NK-92 treated with Interleukin-12 subunit alpha and Interleukin-12 subunit beta, amount 100 ng/mL, for 24 hours (cell line): ENCODE measurements at regions not wholly inside any gene's neighbourhood (a gene's known extent, or its start where the extent isn't known, plus 50 kb on each side); places are given as distances from the start of the nearest gene placed in this dataset.
"Not testable (repeated sequence)": the region's sequence is repeated elsewhere in the genome, so short reads cannot be mapped to it uniquely, and the experiment has no call there.

Source experiments
- DNase-seq: peaks from one replicate; lab custom pipeline; 2025; lab: John Stamatoyannopoulos, UW

DNA sequence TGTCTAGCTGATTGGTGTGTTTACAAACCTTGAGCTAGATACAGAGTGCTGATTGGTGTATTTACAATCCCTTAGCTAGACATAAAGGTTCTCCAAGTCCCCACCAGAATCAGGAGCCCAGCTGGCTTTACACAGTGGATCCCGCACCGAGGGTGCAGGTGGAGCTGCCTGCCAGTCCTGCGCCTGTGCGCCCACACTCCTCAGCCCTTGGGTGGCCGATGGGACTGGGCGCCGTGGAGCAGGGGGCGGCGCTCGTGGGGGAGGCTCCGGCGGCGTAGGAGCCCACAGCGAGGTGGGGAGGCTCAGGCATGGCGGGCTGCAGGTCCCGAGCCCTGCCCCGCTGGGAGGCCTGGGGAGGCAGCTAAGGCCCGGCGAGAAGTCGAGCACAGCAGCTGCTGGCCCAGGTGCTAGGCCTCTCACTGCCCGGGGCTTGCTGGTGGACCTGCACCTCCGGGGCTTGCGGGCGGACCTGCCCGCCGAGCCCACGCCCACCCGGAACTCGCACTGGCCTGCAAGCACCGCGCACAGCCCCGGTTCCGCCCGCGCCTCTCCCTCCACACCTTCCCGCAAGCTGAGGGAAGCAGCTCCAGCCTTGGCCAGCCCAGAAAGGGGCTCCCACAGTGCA is 51.0 kb upstream of the CDYL start:
- not testable (repeated sequence) for DNase-seq

DNA sequence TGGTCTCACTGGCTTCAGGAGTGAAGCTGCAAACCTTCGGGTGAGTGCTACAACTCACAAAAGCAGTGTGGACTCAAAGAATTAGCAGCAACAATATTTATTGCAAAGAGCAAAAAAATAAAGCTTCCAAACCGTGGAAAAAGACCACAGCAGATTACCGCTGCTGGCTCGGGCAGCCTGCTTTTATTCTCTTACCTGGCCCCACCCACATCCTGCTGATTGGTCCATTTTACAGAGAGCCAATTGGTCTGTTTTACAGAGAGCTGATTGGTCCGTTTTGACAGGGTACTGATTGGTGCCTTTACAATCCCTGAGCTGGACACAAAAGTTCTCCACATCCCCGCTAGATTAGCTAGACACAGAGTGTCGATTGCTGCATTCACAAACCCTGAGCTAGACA is 51.5 kb upstream of the CDYL start:
- DNase-seq, result not testable (repeated sequence)

DNA sequence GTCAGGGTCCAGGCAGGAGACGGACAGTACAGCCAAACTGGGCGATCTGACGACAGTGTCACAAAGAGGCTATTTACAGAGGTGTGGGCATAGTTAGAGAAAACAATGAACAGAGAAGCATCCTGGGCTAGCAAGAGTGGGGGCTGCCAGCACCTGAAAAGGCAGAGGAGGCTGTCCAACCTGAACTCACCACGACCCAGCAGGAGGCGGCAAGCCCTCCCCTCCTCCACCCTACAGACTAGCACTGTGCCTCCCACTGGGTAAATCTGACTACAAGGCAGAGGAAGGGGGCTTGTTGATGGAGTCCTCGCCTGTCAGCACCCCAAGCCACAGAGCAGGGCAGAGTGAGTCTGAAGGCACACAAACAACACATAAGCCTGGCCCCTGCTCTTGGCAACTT is 52.8 kb upstream of the CDYL start:
- no peak for DNase-seq

DNA sequence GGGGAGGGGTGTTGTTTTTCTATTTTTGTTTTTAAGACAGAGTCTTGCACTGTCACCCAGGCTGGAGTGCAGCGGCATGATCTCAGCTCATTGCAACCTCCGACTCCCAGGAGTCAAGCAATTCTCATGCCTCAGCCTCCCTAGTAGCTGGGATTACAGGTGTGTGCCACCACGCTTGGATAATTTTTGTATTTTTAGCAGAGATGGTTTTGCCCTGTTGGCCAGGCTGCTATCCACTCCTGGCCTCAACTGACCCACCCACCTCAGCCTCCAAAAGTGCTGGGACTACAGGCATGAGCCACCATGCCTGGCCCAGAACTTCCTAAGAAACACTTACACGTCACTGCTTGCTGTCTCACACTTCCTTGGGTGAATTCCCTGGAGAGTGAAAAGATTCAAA is 54.8 kb upstream of the CDYL start:
- DNase-seq, result not testable (repeated sequence)

DNA sequence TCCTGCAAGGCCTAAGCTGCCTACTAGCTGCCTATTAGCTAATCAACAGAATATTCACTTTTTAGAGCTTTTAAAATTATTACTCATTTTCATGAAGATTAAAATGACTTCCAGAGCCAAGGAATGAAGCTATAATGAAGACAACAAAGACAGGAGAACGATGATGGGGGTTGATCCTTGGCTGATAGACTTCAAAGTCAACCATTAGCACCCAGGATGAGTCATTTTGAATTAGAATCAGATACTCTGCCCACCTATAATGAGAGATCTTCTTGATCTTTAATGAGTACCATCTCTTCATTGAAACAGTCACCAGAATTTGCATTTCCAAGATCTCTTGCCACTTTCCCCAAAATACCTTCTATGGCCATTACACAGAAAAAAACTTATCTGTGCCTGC is 56.7 kb upstream of the CDYL start:
- DNase-seq, result no peak

DNA sequence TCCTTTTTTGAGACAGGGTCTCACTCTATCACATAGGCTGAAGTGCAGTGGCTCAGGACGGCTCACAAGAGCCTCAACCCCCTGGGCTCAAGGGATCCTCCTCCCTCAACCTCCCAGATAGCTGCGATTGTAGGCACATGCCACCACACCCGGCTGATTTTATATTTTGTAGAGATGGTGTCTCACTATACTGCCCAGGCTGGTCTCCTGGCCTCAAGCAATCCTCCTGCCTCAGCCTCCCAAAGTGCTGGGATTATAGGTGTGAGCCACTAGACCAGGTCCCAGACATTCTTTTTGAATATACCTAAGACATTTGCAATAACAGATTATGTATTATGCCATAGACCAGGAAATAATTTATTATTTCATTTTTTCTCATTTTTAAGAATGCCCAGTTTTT is 58.3 kb upstream of the CDYL start:
- no peak for DNase-seq

DNA sequence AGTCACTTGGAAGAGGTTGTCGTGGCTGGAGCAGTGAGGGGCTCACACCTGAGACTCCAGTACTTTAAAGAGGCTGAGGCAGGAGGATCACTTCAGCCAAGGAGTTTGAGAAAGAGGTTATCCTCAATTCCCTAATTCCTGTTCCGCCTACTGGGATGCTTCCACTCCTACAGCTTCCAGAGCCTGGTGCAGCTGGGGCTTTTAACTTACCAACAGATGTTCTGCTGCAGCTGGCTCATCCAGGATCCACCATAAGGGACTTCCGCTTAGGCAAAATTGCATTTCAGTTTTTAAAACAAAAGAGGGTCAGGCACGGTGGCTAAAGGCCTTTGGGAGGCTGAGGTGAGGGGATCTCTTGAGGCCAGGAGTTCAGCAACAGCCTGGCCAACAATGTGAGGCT is 59.1 kb upstream of the CDYL start:
- no peak for DNase-seq

DNA sequence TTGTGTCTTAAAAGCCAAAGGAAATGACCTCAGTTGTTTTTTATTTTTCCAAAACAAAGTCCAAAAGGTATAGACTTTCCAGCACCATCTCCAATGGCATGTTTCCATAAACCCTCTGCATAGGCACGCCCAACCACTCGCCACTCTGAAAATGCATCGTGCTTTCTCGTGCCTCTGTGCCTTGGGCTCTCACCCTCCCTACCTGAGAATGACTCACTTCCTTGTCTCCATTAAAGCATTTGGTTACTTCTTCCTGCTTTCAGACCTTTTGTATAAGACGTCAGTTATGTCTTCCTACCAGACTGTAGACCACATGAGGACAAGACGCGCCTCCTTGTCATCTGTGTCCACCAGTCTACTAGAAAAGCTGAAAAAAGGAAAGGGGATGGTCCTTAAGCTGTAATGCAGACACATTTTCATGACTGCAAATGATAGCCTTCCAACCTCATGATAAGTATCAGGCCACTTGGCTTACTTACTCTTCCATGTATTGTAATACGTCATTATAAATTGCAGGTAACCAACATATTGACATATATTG is 61.2 kb upstream of the CDYL start:
- no peak for DNase-seq

DNA sequence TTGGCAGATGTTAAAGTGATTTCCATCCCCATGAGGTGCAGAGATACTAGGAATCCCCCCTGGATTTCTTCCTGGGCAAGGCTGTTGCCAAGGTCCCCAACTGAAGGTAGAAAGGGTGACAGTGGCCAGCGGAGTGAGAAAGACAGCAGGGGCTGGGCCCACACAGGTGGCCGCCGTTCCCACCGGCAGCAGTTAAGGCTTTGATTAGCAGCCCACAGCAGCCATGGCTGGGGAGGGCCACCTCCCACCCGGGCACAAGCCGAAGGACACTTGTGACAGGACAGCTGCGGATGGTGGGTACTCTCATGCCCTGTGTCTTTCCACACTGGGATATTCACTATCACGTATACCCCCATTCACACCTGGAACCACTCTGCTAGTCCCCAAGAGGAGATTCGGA is 63.9 kb upstream of the CDYL start:
- no peak for DNase-seq

DNA sequence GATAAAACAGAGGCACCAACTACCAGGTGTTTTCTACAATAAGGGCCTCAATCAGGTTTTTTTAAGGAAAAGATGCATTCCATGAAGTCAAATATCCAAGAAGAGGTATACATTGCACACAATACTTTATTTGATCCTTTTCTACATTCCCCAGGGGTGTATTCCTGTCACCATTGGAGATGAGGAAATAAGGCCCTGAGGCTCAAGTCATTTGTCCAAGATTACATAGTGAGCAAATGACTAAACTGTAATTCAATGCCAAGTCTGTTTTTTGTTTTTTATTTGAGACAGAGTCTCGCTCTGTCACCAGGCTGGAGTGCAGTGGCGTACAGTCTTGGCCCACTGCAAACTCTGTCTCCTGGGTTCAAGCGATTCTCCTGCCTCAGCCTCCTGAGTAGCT is 69.2 kb upstream of the CDYL start:
- DNase-seq, result no peak

DNA sequence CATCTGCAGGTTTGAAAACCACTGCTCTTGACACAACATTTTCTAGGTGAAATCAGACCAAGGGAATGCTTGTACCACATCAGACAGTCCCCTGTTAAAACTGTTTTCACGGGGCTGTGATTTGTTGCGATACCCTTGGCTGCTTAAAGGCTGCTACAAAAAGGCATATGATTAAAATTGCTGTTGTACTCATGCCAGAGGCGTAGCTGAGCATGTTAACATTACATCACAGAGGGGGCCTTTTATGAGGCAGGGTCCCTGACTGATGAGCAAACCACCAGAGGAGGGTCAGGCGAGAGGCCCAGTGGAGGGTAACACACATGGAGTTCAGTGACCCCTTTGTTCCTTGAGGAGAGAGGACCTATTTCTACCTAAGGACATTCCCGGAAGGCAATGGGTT is 70.4 kb upstream of the CDYL start:
- no peak for DNase-seq

DNA sequence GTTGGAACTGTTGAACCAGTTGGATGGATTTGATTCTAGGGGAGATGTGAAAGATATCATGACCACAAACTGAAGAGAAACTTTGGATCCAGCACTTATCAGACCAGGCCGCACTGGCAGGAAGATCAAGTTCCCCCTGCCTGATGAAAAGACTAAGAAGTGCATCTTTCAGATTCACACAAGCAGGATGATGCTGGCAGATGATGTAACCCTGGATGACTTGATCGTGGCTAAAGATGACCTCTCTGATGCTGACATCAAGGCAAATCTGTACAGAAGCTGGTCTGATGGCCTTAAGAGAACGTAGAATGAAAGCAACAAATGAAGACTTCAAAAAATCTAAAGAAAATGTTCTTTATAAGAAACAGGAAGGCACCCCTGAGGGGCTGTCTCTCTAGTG is 72.8 kb upstream of the CDYL start:
- no peak for DNase-seq

DNA sequence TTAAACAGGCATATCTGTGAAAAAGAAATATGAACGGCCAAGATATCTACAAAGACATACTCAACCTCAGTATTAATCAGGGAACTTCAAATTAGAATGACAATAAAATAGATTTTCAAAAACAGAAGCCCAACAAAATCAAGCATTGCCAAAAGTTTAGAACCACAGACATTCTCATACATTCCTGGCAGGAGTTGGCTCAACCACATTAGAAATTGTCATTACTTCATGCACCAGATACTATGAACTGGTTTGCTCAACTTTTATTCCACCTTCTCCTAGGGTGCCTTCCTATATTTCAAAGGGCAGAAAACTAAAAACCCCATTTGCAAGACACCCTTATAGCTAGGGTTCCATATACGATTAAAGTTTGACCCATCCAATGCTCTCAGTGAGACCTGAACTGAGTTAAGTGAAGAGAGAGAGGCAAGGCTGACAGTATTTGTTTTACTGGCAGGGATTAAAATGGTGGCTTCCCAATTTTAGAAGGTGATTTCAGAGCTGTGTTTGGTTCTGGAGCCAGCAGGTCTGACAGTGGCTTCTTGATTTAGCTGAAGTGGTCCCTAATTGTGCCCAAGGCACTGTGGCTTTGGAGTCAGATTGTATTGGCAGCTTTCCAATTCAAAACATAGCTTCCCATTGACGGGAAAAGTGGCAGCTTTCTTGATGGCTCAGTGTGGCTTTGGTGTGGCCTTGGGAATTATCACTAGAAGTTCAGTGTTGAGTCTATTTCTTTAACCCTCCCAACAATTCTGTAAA is 77.1 kb upstream of the CDYL start:
- DNase-seq, result no peak

DNA sequence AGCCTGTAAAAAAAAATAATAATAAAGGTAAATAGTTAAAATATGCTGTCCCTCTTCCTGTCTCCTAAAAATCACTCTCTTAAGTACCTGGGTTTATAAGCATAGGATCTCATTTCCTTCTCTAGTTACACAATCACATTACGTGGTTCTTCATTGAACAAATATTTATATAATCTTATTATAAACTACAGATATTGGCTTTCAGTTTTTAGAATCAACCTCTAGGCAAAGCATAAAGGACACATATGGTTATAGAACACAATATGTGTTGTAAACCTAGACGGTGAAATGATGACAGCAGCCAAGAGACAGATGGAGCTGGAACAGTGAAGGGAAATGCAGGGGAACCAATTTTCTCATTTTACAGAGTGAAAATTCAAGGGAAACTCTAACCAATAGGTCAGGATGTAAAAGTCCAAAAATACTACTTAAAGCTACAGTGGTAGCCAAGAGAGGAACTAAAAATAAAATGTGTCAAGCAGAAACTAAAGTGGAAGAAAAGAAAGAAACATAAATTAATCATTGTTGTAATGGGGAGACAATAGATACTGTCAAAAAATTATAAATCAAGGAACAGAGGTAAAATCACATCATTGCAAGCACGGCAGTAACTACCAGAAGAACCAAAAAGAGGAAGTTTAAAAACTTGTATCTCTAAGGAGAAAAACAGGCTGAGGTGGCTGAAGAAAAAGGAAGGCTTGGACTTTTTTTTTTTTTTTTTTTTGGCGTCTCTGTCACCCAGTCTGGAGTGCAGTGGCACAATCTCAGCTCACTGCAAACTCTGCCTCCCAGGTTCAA is 82.8 kb upstream of the CDYL start:
- DNase-seq, result no peak

DNA sequence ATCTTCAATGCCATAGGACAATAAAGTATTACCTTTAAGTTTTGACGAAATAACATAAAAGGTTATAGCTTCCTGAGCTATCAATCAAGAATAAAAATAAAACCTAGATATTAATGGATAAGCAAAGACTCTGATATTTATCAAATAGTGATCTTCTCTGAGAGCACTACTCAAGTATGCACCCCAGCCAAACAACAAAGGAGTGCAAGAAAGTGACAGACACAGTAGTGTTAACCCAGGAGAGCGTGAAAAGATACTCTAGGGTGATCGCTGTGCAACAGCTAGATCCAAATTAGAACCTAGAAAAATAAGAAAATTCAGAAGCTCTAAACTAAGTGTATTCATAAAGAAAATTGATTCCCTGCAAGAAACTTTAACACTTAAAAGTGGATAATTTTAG is 83.5 kb upstream of the CDYL start:
- no peak for DNase-seq

DNA sequence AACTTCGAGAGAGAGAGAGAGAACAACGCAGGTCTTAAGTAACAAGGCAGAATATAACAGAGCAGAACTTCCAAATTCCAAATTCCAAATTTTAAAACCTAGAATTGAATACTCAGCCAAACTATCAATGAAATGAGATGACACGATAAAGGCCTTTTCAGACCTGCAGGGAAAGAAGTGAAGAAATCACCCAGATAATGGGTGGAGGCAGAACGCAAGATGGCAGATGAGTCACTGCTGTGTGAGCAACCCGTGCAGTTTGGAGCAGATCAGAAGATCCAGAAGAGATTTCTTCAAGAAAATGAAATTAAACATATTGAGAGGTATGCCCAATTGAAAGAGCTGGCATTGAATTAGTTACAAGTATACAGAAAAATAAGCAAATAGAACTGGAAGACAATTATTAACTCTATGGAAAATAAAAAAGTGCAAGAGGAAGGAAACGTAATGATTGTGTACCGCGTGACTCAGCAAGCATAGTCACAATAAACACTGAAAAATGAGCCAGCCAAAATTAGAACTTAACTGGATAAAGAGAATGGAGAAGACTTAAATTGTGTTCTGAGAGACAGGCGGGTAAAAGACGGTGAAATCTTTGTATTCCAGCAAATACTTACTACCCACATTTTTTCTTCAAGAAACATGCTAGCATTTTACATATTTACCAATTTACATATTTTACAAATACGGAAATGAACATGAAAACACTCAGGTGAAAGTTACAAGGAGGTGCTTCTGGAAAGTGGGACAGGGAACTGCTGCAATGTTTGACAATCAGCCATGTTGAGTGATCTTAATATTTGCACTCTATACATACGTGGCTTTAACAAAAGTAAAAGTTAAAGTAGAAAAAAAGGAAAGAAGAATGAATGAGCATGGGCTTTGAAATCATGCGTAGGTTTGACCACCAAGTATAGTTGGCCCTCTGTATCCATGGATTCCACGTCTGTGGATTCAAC is 87.9 kb upstream of the CDYL start:
- DNase-seq, result no peak

DNA sequence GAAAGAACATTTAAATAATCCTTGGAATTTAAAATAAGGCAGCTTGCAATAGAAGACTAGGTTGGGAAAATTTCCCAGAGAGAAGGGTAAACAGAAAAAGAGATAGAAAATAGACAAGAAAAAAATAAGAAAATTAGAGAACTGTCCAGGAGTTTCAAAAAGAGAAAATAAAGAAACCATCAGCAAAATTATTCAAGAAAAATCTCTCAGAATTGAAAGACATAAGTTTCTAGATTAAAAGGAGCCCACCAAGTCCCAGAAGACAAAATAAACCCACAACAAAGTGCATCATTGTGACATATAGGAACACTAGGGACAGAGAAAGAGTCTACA is 88.6 kb upstream of the CDYL start:
- DNase-seq, result no peak

DNA sequence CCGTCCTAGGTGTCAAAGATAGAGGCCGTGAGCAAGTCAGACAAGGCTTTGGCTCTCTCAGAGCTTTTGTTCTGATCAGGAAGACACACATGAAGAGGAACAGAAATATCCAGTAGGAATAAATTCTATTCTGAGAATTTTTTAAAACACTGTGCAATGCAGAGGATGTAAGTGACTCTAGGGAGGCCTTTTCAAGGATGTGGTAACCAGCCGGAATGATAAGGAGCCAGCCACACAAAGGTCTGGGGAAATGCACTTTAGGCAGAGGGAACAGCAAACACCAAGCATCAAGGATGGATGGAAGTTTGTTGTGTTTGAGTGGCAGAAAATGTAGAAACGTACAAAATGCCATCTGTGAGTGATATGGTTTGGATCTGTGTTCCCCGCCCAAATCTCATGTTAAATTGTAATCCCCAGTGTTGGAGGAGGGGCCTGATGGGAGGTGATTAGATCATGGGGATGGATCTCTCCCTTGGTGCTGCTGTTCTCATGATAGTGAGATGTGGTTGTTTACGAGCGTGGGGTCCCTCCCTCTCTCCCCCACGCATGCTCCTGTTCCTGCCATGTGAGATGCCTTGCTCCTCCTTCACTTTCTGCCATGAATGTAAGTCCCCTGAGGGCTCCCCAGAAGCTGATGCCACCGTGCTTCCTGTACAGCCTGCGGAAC is 93.6 kb upstream of the CDYL start:
- DNase-seq, result no peak

DNA sequence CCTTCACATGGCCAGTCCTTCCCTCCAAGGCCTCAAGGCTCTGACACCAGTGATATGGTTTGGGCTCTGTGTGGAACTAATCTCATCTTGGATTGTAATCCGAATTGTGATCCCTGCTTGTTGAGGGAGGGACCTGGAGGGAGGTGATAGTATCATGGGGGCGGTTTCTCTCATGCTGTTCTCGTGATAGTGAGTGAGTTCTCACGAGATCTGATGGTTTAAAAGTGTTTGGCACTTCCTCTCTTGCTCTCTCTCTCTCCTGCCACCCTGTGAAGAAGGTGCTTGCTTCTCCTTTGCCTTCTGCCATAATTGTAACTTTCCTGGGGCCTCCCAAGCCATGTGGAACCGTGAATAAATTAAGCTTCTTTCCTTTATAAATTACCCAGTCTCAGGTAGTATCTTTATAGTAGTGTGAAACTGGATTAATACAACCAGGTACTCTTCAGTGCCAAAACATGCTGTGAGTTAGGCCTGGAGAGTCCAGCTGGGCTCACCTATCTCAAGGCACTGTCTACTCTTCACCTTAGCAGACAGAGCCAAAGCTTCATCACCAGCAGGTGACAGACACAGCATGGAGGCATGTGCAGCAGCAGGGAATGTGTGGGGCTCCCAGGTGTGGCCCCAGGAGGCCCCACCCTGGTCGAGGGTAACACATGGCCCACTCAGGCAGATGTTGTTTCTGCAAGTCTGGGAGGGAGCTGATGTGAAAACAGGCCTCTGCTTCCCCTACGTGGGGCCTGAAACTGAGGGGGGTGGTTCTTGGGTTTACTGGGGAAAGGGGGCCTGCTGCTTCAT is 97.5 kb upstream of the CDYL start:
- DNase-seq, result no peak

DNA sequence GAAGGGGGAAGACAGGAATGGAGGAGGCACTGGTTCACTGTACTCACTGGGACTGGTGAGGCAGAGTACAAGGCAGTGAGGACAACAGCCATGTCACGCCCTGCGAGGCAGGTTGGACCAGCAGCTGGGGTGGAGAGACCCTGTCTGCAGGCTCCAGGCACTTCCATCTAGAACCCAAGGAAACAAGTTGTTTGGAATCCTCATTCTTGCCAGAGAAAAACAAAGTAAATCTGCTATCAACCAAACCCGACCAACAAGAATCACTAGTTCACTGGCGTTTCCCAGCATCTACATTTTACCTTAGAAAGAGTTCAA is 98.5 kb upstream of the CDYL start:
- DNase-seq, result no peak
